ENCODE measurements at regions not wholly inside any gene's neighbourhood (a gene's known extent, or its start where the extent isn't known, plus 50 kb on each side); places are given as distances from the start of the nearest gene placed in this dataset.

- no peak for TF ChIP-seq CTCF (conservative IDR thresholded peaks at IDR 0.05; ENCODE audit: low read length)
- TF ChIP-seq EZH2phosphoT487 (IDR thresholded peaks at IDR 0.05; ENCODE audit: borderline replicate concordance, low read depth, low read length) = no peak
These were observed 239.8 kb upstream of the SALL1 start for GRCh38 chr16:51390877-51391276.

Data from OCI-LY7 (cell line).